ENCODE measurements at regions not wholly inside any gene's neighbourhood (a gene's known extent, or its start where the extent isn't known, plus 50 kb on each side); places are given as distances from the start of the nearest gene placed in this dataset.

- TF ChIP-seq CEBPZ (IDR thresholded peaks at IDR 0.05; ENCODE audit: low read depth, low read length): no peak
- no peak for TF ChIP-seq ZBED1 (IDR thresholded peaks at IDR 0.05; ENCODE audit: borderline replicate concordance)
These were observed 84.6 kb upstream of the CASZ1 start (continued) for GRCh38 chr1:10881046-10881445.

- BruUV-seq (replicated peaks): no TSS peak
- FAIRE-seq (no peak), ATAC-seq (no peak), DNase-seq (ENCODE audit: low read depth, low spot score) (no peak)
- Histone ChIP-seq H2AFZ (ENCODE audit: control insufficient read depth, low read depth, low read length) (no peak overlapping the region), H3K36me3 (ENCODE audit: control insufficient read depth in 2 of 2, insufficient read depth in 2 of 2, low read length in 1 of 2) (no peaks in the 10 kb centered on the region), H3K9me3 (replicated peaks; ENCODE audit: control insufficient read depth, insufficient read depth, low read length) (no peaks in the 10 kb centered on the region), H3K27ac (ENCODE audit: control insufficient read depth, insufficient read depth) (no peak overlapping the region), H3K9ac (ENCODE audit: control insufficient read depth, insufficient read depth, low read length) (no peak overlapping the region), H3K4me2 (ENCODE audit: control insufficient read depth, insufficient read depth) (no peak overlapping the region), H3K79me2 (ENCODE audit: control insufficient read depth, insufficient read depth, low read length) (no peaks in the 10 kb centered on the region), H3K27me3 (replicated peaks in 1 of 2; ENCODE audit: control insufficient read depth in 2 of 2, insufficient read depth in 2 of 2, low read length in 1 of 2) (no peaks in the 10 kb centered on the region; a peak in 2 of 4 replicates), H3K4me3 (no peak overlapping the region), H4K20me1 (ENCODE audit: control insufficient read depth, insufficient read depth) (no peaks in the 10 kb centered on the region), H3K4me1 (ENCODE audit: control insufficient read depth, insufficient read depth, low read length) (no peaks in the 10 kb centered on the region)
- SMC1A ChIA-PET (ENCODE audit: uncharacterized antibody, unreplicated experiment): interaction anchor here (1.2 kb wide), 1 partner anchor 79 kb away, joined by 4 read pairs; no protein-coding TSS in a partner anchor
- CTCF ChIA-PET: no interaction called here
- intact Hi-C loops (cut with micrococcal nuclease; ENCODE audit: unreplicated experiment): no loop called here
- POLR2A ChIA-PET: no interaction called here
- WGBS (ENCODE audit: insufficient coverage, insufficient replicate concordance, low lambda C conversion rate, missing lambda C conversion rate): 19% methylated on average over 4 of the region's 4 CpGs
- RAD21 ChIA-PET (ENCODE audit: unreplicated experiment): no interaction called here
- in situ Hi-C loops (cut with MboI): no loop called here
- TF ChIP-seq ZNF622 (IDR thresholded peaks at IDR 0.05) (no peak), CHD1 (IDR thresholded peaks at IDR 0.05; ENCODE audit: low read depth, low read length) (no peak), POLR2AphosphoS2 (IDR thresholded peaks at IDR 0.05; ENCODE audit: low read depth, low read length) (no peak), PKNOX1 (IDR thresholded peaks at IDR 0.05) (no peak), SUPT20H (IDR thresholded peaks at IDR 0.05; ENCODE audit: borderline replicate concordance, control insufficient read depth, low read depth, low read length) (no peak), ATF2 (IDR thresholded peaks at IDR 0.05; ENCODE audit: low read length) (no peak), PRDM15 (CRISPR knock-in tag; IDR thresholded peaks at IDR 0.05) (no peak), JUND (IDR thresholded peaks at IDR 0.05; ENCODE audit: low read depth, low read length) (no peak), MEF2B (IDR thresholded peaks at IDR 0.05; ENCODE audit: partially characterized antibody, poor library complexity, severe bottlenecking) (no peak), BMI1 (IDR thresholded peaks at IDR 0.05; ENCODE audit: borderline replicate concordance) (no peak), GABPA (IDR thresholded peaks at IDR 0.05; ENCODE audit: low read depth) (no peak)
These were observed 85.6 kb upstream of the CASZ1 start for GRCh38 chr1:10882069-10882468.

Measured in GM12878 (cell line).